SK-N-SH treated with all-trans-retinoic acid at 6 μM for 48 hours (cell line): ENCODE measurements at regions not wholly inside any gene's neighbourhood (a gene's known extent, or its start where the extent isn't known, plus 50 kb on each side); places are given as distances from the start of the nearest gene placed in this dataset.

Experiments
- ATAC-seq: fragments of 200-7000 bp; cut with Tn5 transposase; 3 replicates; pipeline ENCODE4 v1.9.1; 2020; ENCODE audit warnings: mild to moderate bottlenecking, moderate library complexity
- ARNTL ChIP-seq: fragments of 450-650 bp; formaldehyde crosslinking; IDR thresholded peaks from 2 replicates; pipeline ENCODE4 v1.5.0; 2020; ENCODE audit warnings: low read depth, mild to moderate bottlenecking, moderate library complexity, borderline replicate concordance
- BACH2 ChIP-seq: fragments of 250-450 bp; sonication (Bioruptor Pico); IDR thresholded peaks from 2 replicates; pipeline ENCODE4 v1.9.0; 2021; ENCODE audit warnings: mild to moderate bottlenecking, borderline replicate concordance
- CREB5 ChIP-seq: fragments of 250-450 bp; sonication (Bioruptor Pico); IDR thresholded peaks from 2 replicates; pipeline ENCODE4 v1.5.1; 2020; ENCODE audit warnings: low read depth, mild to moderate bottlenecking, moderate library complexity
- CSDC2 ChIP-seq: fragments of 250-450 bp; sonication (Bioruptor Pico); IDR thresholded peaks from 2 replicates; pipeline ENCODE4 v1.5.0; 2020; ENCODE audit warnings: mild to moderate bottlenecking, moderate library complexity
- ESRRG ChIP-seq: fragments of 250-450 bp; sonication (Bioruptor Pico); IDR thresholded peaks from 2 replicates; pipeline ENCODE4 v1.6.1; 2021; ENCODE audit warnings: mild to moderate bottlenecking
- ISL1 ChIP-seq: fragments of 250-450 bp; sonication (Bioruptor Pico); IDR thresholded peaks from 2 replicates; pipeline ENCODE4 v2.1.2; 2022; ENCODE audit warnings: mild to moderate bottlenecking, moderate library complexity
- OSR1 ChIP-seq: fragments of 250-450 bp; sonication (Bioruptor Pico); IDR thresholded peaks from 2 replicates; pipeline ENCODE4 v1.8.0; 2022; ENCODE audit warnings: moderate library complexity, mild to moderate bottlenecking, inconsistent platforms
- PATZ1 ChIP-seq: fragments of 250-450 bp; sonication (Bioruptor Pico); IDR thresholded peaks from 2 replicates; pipeline ENCODE4 v1.8.0; 2020; ENCODE audit warnings: mild to moderate bottlenecking, moderate library complexity, borderline replicate concordance
- POU6F1 ChIP-seq: fragments of 250-450 bp; sonication (Bioruptor Pico); IDR thresholded peaks from 2 replicates; pipeline ENCODE4 v1.8.0; 2021; ENCODE audit warnings: low read depth, mild to moderate bottlenecking, moderate library complexity, borderline replicate concordance
- PPARA ChIP-seq: fragments of 250-450 bp; sonication (Bioruptor Pico); IDR thresholded peaks from 2 replicates; pipeline ENCODE4 v1.5.0; 2020; ENCODE audit warnings: mild to moderate bottlenecking, borderline replicate concordance
- SNAI2 ChIP-seq: fragments of 250-450 bp; sonication (Bioruptor Pico); IDR thresholded peaks from 2 replicates; pipeline ENCODE4 v1.5.0; 2020; ENCODE audit warnings: mild to moderate bottlenecking, moderate library complexity
- TCF4 ChIP-seq: fragments of 250-450 bp; sonication (Bioruptor Pico); IDR thresholded peaks from 2 replicates; pipeline ENCODE4 v1.8.0; 2021; ENCODE audit warnings: mild to moderate bottlenecking, moderate library complexity, borderline replicate concordance
- TOX ChIP-seq: fragments of 250-450 bp; sonication (Bioruptor Pico); IDR thresholded peaks from 2 replicates; pipeline ENCODE4 v1.8.0; 2021; ENCODE audit warnings: mild to moderate bottlenecking, moderate library complexity, borderline replicate concordance
- TSHZ2 ChIP-seq: fragments of 250-450 bp; sonication (Bioruptor Pico); IDR thresholded peaks from 2 replicates; pipeline ENCODE4 v1.5.0; 2020; ENCODE audit warnings: mild to moderate bottlenecking, moderate library complexity
- ZC3H10 ChIP-seq: fragments of 250-450 bp; sonication (Bioruptor Pico); IDR thresholded peaks from 2 replicates; pipeline ENCODE4 v1.5.1; 2021; ENCODE audit warnings: mild to moderate bottlenecking, moderate library complexity
- ZFP3 ChIP-seq: fragments of 250-450 bp; sonication (Bioruptor Pico); IDR thresholded peaks from 2 replicates; pipeline ENCODE4 v1.5.0; 2020; ENCODE audit warnings: mild to moderate bottlenecking, moderate library complexity
- ZNF565 ChIP-seq: fragments of 450-650 bp; formaldehyde crosslinking; conservative IDR thresholded peaks from 2 replicates; pipeline ENCODE4 v1.5.0; 2020; ENCODE audit warnings: low read depth, mild to moderate bottlenecking, moderate library complexity
- ZNF8 ChIP-seq: fragments of 450-650 bp; formaldehyde crosslinking; IDR thresholded peaks from 2 replicates; pipeline ENCODE4 v1.5.0; 2020; ENCODE audit warnings: mild to moderate bottlenecking, moderate library complexity

GRCh38 chrX:94400488-94400887 is 726.5 kb downstream of the FAM133A start:
- ATAC-seq, result no peak
- TF ChIP-seq ZNF565 (no peak), TCF4 (CRISPR knock-in tag) (no peak), SNAI2 (CRISPR knock-in tag) (no peak), ARNTL (CRISPR knock-in tag) (no peak), ESRRG (no peak), POU6F1 (CRISPR knock-in tag) (no peak), CREB5 (no peak), OSR1 (no peak), ZC3H10 (CRISPR knock-in tag) (no peak), ZNF8 (CRISPR knock-in tag) (no peak), CSDC2 (CRISPR knock-in tag) (no peak)

- TF ChIP-seq TCF4 (CRISPR knock-in tag) (no peak), PATZ1 (CRISPR knock-in tag) (no peak), BACH2 (CRISPR knock-in tag) (no peak), POU6F1 (CRISPR knock-in tag) (no peak), TSHZ2 (CRISPR knock-in tag) (no peak), CREB5 (no peak), ISL1 (no peak), ZC3H10 (CRISPR knock-in tag) (no peak), SNAI2 (CRISPR knock-in tag) (no peak), ZFP3 (CRISPR knock-in tag) (no peak)
- no peak for ATAC-seq
Measured at GRCh38 chrX:94401426-94401825, 727.4 kb downstream of the FAM133A start.

GRCh38 chrX:94414746-94415145 is 740.7 kb downstream of the FAM133A start:
- ATAC-seq, result no peak
- TF ChIP-seq PPARA (CRISPR knock-in tag) (no peak), ARNTL (CRISPR knock-in tag) (no peak), ZC3H10 (CRISPR knock-in tag) (no peak), ESRRG (no peak), TOX (CRISPR knock-in tag) (no peak), CSDC2 (CRISPR knock-in tag) (no peak), PATZ1 (CRISPR knock-in tag) (no peak), TSHZ2 (CRISPR knock-in tag) (no peak), CREB5 (no peak)
